Adrenal gland (tissue), 9 donors: ENCODE measurements at regions not wholly inside any gene's neighbourhood (a gene's known extent, or its start where the extent isn't known, plus 50 kb on each side); places are given as distances from the start of the nearest gene placed in this dataset.

Source experiments
- DNase-seq, 7 donors: peaks; one replicate each; pipeline ENCODE4 v3.0.0-alpha.2; 2019 to 2020
- H3K27ac ChIP-seq, 5 donors: fragments of 200-600 bp; sonication (generic) in 4 of 5; 1 replicate in 3 of 5; 2 replicates in 2 of 5; pipeline versions ENCODE4 v1.5.1 to v1.8.0; 2016 to 2020; ENCODE audit warnings: mild to moderate bottlenecking in 1 of 5
- H3K27me3 ChIP-seq: fragments of 200-600 bp; 2 replicates; pipeline ENCODE4 v1.8.0; 2021
- H3K36me3 ChIP-seq, 2 donors: fragments of 200-600 bp; replicated peaks in 1 of 2; 1 replicate in 1 of 2; 2 replicates in 1 of 2; pipeline versions ENCODE4 v1.5.1 to v1.8.0; 2018 to 2022
- H3K4me1 ChIP-seq, 2 donors: fragments of 200-600 bp; replicated peaks in 1 of 2; 1 replicate in 1 of 2; 2 replicates in 1 of 2; pipeline versions ENCODE4 v1.5.1 to v1.8.0; 2018 to 2021
- H3K4me3 ChIP-seq, 4 donors: fragments of 200-600 bp; sonication (generic) in 3 of 4; one replicate each; pipeline ENCODE4 v1.5.1; 2016 to 2018
- H3K9me3 ChIP-seq, 3 donors: fragments of 200-600 bp; sonication (generic) in 1 of 3; replicated peaks in 1 of 3; 1 replicate in 2 of 3; 2 replicates in 1 of 3; pipeline versions ENCODE4 v1.5.1 to v1.8.0; 2016 to 2021
- CTCF ChIP-seq, 6 experiments: fragments of 450-650 bp in 4 of 6; fragments of 200-600 bp in 2 of 6; sonication (generic) in 1 of 6; IDR thresholded peaks; 1 replicate in 5 of 6; 2 replicates in 1 of 6; pipeline versions ENCODE4 v1.5.1 to v1.8.0; 2016 to 2021; ENCODE audit warnings: antibody characterized with exemption in 6 of 6, mild to moderate bottlenecking in 2 of 6, moderate library complexity in 1 of 6
- POLR2A ChIP-seq, 2 donors: fragments of 450-650 bp; IDR thresholded peaks; one replicate each; pipeline ENCODE4 v1.6.1; 2017; ENCODE audit warnings: antibody characterized with exemption in 2 of 2, mild to moderate bottlenecking in 2 of 2, moderate library complexity in 1 of 2
- WGBS, 4 donors: extraction: QIAGEN DNeasy Blood & Tissue Kit in 2 of 4; methylation state at CpG; one replicate each; pipeline versions ENCODE4 v1.1.5 to v1.1.7; 2013 to 2017; 5-methylcytosine and 5-hydroxymethylcytosine counted together
- intact Hi-C, 2 donors: fragments of 100-400 bp; cut with DNase I; formaldehyde crosslinking; loops; one replicate each; pipeline versions ENCODE4 v1.14.1 to v1.15.0; 2022 to 2023
- donor health status: healthy with polysubstance abuse.
- donor health status: Bipolar disorder and iron deficiency.
- donor health status: DM: yes; HTN: yes; CAD: no.
- donor health status: DM: no; HTN: no; CAD: no.
- donor health status: DM: no; HTN: no; CAD: no.

GRCh38 chr13:58085274-58085673 is 453.7 kb downstream of the PCDH17 start:
- 63 to 79% (median 66%) methylated on average over 2 of the region's 2 CpGs for WGBS, 4 donors
- TF ChIP-seq CTCF (IDR thresholded peaks at IDR 0.05) (no peak), POLR2A (IDR thresholded peaks at IDR 0.05) (no peak)
- H3K27ac ChIP-seq: no peak overlapping the region
- no peak for DNase-seq
- no peaks in the 10 kb centered on the region for H3K36me3 ChIP-seq
- no peaks in the 10 kb centered on the region for H3K27me3 ChIP-seq
- H3K4me3 ChIP-seq: no peak overlapping the region
- no peaks in the 10 kb centered on the region for H3K4me1 ChIP-seq
- intact Hi-C loops: no loop called here
- H3K9me3 ChIP-seq: no peaks in the 10 kb centered on the region

- TF ChIP-seq POLR2A (IDR thresholded peaks at IDR 0.05): no peak
- TF ChIP-seq CTCF (IDR thresholded peaks at IDR 0.05): no peak
- 71 to 90% (median 79%) methylated on average over 3 of the region's 3 CpGs for WGBS, 4 donors
- Histone ChIP-seq H3K27me3 (no peaks in the 10 kb centered on the region), H3K4me3 (no peak overlapping the region), H3K36me3 (no peaks in the 10 kb centered on the region), H3K4me1 (no peaks in the 10 kb centered on the region), H3K27ac (no peak overlapping the region), H3K9me3 (no peaks in the 10 kb centered on the region)
- intact Hi-C loops: no loop called here
- no peak for DNase-seq
Measured at GRCh38 chr13:58085819-58086218, 454.3 kb downstream of the PCDH17 start.

GRCh38 chr13:58087566-58087965 is 456.0 kb downstream of the PCDH17 start:
- DNase-seq: no peak
- intact Hi-C loops: no loop called here
- no peak for TF ChIP-seq CTCF (IDR thresholded peaks at IDR 0.05)
- TF ChIP-seq POLR2A (IDR thresholded peaks at IDR 0.05): no peak
- no peak overlapping the region for H3K4me3 ChIP-seq
- no peak overlapping the region for H3K27ac ChIP-seq
- H3K27me3 ChIP-seq: no peaks in the 10 kb centered on the region
- H3K4me1 ChIP-seq: no peaks in the 10 kb centered on the region
- no peaks in the 10 kb centered on the region for H3K9me3 ChIP-seq
- no peaks in the 10 kb centered on the region for H3K36me3 ChIP-seq

- Histone ChIP-seq H3K36me3 (no peaks in the 10 kb centered on the region), H3K9me3 (no peaks in the 10 kb centered on the region), H3K4me1 (no peaks in the 10 kb centered on the region), H3K27me3 (no peaks in the 10 kb centered on the region), H3K27ac (no peak overlapping the region), H3K4me3 (no peak overlapping the region)
- intact Hi-C loops: no loop called here
- DNase-seq: no peak
- TF ChIP-seq CTCF (IDR thresholded peaks at IDR 0.05) (no peak), POLR2A (IDR thresholded peaks at IDR 0.05) (no peak)
Measured at GRCh38 chr13:58093394-58093793, 461.9 kb downstream of the PCDH17 start.
